Medulla oblongata (tissue), 1 donor: ENCODE measurements at regions not wholly inside any gene's neighbourhood (a gene's known extent, or its start where the extent isn't known, plus 50 kb on each side); places are given as distances from the start of the nearest gene placed in this dataset.
"Not testable (repeated sequence)": the region's sequence is repeated elsewhere in the genome, so short reads cannot be mapped to it uniquely, and the experiment has no call there.

Source experiments
- DNase-seq: peaks from one replicate; pipeline ENCODE4 v3.0.0-alpha.2; 2015; ENCODE audit errors: extremely low spot score

DNA sequence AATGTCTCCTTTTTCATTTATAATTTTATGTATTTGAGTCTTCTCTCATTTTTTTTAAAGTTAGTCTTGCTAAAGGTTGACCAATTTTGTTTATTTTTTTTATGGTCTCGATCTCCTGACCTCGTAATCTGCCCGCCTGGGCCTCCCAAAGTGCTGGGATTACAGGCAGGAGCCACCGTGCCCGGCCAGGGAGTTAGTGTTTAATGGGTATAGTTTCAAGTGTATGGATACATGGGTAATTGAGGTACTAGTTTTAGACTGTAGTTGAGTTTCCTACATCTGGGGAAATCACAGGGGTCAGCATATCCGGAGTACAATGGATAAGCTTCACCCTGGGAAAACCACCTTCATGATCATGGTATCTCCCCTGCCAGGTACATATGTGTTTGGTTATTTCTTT is 267.3 kb upstream of the KCND2 start:
- DNase-seq, result no peak

DNA sequence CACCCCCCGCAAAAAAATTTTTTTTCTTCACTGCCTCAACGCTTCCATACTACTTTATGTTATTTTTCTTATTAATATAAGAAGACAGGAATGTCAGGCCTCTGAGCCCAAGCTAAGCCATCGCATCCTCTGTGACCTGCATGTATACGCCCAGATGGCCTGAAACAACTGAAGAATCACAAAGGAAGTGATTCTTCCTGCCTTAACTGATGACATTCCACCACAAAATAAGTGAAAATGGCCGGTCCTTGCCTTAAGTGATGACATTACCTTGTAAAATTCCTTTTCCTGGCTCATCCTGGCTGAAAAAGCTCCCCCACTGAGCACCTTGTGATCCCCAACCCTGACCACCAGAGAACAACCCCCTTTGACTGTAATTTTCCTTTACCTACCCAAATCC is 258.7 kb upstream of the KCND2 start:
- not testable (repeated sequence) for DNase-seq

- no peak for DNase-seq
Measured at GRCh38 chr7:120014925-120015465, 258.0 kb upstream of the KCND2 start.

DNA sequence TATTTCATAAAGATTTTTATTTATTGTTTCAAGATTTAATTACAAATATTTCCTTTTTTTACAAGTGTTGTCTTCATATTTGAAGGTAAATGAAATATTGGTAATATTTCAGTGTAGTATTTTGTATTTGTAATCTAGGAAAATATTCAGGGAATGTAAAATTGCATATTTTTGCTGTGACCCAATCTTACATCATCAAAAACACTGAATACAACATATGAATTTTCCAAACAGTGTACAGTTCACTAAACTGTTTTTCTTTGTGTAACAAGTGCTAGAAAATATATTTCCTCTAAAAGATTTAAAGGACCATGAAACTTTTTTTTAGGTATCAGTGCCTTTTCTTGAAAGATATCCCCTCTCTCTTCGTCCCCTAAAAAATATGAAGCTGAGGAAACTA is 251.9 kb upstream of the KCND2 start:
- DNase-seq, result no peak

DNA sequence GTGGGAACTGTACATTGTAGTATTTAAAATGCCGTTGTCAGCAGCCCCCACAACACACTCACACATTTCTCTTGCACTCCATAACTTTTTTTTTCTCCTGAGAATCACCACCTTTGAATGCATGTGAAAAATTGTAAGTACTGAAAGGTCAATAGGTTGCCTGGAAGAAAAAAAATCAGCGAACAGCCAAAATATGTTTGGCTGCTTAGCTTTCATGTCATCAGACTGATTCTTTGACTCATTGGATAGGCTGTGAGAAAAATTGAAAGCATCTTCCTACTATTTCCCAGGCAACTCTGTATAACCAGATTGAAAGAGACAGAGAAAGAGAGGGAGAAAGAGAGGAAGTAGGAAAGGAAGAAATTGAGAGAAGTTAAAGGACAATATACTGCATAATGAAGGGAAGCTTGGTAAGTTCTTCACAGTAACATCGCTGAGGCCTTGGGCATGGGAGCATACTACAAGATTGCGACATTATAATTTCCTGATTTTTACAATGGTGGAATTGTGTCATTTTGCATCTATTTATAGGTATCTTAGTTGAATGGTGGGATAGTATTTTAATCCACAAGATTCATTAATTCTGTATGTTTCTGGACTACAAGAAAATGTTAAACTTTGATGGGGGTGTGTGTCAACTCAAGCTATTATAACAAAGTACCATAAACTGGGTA is 249.3 kb upstream of the KCND2 start:
- DNase-seq, result no peak

- no peak for DNase-seq
Measured at GRCh38 chr7:120028636-120029035, 244.3 kb upstream of the KCND2 start.

DNA sequence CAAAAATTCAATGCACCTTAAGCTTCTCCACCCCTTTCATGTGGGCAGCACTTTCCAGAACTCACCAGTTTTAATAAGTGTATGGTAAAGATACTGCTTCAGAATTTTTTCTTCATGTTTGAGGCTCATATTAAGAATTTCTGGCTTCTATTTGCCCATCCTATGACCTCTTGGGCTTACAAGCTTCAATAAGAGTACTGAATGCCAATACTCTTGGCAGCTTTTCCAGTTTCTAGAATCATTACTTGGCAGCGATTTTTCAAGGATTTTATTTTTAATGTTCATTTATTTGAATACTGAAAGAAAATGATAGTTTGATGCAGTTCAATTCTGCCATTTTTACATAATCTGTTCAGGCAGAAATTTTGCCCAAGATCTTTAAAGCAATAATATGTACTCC is 242.1 kb upstream of the KCND2 start:
- no peak for DNase-seq

GRCh38 chr7:120033114-120033513 is 239.9 kb upstream of the KCND2 start:
- DNase-seq, result peak; percentile 68

DNA sequence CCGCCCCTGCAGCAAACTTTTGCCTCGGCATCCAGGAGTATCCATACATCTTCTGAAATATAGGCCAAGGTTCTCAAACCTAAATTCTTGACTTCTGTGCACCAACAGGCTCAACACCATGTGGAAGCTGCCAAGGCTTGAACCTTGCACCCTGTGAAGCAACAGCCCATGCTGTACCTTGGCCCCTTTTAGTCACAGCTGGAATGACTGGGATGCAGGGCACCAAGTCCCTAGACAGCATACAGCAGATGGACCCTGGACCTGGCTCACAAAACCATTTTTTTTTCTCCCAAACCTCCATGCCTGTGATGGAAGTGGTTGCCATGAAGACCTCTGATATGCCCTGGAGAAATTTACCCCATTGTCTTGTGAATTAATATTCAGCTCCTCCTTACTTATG is 233.8 kb upstream of the KCND2 start:
- DNase-seq, result no peak

GRCh38 chr7:120041798-120042197 is 231.2 kb upstream of the KCND2 start:
- DNase-seq, result no peak

GRCh38 chr7:120043250-120043649 is 229.7 kb upstream of the KCND2 start:
- no peak for DNase-seq

DNA sequence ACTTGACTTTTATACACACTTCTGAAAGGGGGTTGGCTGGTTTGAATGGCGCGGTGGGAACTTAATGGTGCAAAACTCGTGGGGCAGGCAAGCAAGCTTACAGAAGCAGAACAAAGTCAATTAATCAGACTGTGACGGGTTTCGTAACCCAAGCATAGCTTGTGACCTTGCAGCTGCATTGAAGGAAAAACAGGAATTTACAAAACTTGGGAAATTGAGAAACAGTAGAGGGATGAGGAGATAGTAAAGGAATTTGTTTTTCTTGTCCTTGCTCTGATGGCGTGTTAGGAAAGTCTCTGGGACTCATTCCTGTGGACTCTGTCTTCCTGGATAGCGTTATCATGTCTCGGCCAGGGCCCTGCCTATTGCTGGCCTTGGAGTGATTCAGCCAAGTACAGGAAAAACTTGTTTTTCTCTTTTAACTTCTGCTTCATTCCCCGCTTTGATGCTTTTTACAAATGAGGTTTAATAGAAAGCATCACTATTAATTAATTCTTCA is 220.0 kb upstream of the KCND2 start:
- DNase-seq, result no peak

DNA sequence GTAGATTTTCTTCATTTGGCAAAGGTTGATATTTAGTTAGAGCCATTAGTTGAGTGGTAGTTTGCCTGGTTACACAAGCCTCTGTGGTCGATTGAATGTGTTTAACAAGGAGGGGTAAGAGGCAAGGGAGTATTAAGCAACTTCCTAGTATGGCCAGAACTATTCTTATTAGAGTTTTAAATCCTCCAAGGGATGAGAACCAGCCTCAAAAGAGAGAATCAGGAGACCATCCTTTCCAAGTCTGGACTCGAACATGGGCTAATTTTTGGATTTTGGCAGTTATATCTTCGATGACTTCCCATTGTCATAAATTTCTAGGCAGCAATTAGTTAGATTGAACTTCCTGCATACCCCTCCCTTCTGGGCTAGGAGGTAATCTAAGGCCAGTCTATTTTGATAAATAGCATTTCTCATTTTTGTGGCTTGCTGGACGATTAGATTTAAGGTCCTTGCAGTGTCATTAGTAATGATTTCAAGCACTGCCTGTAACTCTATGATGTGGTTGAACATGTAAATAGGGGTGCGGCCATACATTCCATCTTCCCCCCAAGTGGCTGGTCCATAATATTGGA is 219.5 kb upstream of the KCND2 start:
- no peak for DNase-seq

DNA sequence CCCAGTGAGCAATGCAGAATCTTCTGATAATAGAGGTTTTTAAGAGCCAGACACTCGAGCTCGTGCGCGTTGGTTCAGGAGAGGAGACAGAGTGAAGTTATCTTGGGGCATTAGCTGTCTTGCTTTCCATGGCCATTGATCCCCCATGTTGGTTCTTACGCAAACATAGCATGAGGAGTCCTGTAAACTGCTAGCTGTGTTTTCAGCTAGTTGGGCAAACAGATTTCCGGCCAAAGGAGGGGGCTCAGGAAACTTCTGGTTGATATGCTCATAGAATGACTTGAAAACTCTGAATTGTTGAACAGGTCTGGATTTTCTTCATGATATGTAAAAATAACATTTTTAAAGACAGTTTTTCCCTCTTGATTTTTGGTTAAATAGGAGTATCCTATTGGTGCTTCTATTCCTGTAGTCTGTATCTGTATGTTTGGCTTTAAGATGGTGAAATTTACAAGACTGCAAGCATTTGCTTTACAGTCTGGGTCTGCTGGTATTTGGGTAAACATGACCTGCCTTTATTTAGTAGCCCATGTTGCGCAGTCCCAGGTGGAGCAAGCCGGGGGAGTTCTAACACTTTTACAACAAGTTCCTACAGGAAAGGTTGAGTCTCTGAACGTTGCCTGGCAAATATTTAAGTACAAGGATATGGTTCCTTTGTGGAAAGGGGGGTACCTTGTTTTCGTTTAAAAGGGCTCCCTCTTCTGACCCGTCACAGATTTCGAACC is 218.4 kb upstream of the KCND2 start:
- DNase-seq, result no peak

- DNase-seq, result no peak
Measured at GRCh38 chr7:120055300-120055699, 217.7 kb upstream of the KCND2 start.

DNA sequence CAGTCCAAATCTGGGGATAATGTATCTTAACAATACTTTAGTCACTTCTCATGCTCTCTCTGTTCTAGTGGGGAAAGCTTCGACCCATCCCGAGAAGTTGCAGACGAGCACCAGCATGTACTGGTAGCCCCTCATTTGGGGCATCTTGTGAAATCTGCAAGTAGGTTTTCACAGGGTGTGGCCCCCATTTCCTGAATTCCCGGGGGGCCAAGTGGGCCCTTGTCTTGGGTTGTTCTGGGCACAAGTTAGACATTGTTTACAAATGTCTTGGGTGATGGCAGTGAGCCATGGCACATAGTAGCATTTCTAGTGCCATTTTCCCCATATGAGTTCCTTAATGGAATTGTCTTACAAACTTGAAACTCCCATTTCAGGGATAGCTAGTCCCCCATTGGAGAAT is 216.7 kb upstream of the KCND2 start:
- no peak for DNase-seq

- DNase-seq, result no peak
Measured at GRCh38 chr7:120059641-120060040, 213.3 kb upstream of the KCND2 start.

DNA sequence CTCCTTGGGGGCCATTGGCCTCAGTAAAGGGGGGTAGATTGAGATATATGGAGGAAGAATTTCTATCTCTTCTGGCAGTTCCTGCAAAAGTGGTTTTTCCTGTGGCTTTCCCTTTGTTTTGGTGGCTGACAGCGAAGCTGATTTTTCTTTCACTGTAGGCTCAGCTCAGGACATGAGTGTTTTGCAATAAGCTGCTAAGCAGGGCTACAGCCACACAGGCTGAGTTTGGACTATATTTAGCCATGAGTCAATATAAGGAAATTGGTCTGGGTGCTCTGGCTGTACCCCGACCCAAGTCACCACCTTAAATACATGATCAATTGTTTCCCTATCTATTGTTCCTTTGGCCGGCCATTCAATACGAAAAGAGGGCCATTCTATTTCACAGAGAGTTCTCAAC is 212.7 kb upstream of the KCND2 start:
- no peak for DNase-seq

GRCh38 chr7:120060875-120061274 is 212.1 kb upstream of the KCND2 start:
- DNase-seq, result no peak

DNA sequence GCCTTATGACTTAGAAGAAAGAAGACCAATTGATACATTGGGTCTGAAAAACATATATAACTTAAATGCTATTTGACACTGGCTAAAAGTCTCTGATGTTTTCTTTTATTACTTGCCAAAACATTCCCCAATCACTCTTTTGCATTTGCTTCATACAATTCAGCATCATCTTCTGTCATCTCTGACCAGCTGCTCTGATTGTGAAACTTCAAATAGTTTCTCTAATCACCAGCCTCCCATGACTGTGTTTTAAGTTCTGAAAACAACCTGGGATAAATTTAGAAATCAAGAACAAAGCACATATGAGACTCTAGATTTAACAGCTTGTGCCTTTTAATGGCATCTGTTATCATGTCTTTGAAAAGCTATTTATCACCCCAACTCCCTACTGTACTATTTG is 208.4 kb upstream of the KCND2 start:
- DNase-seq, result no peak

DNA sequence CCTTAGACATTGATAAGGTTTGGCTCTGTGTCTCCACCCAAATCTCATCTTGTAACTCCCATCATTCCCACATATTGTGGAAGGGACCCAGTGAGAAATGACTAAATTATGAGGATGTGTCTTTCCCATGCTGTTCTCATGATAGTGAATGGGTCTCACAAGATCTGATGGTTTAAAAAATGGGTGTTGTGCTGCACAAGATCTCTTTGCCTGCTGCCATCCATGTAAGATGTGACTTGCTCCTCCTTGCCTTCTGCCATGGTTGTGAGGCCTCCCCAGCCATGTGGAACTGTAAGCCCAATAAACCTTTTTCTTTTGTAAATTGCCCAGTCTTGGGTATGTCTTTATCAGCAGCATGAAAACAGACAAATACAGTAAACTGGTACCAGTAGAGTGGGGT is 206.1 kb upstream of the KCND2 start:
- not testable (repeated sequence) for DNase-seq

GRCh38 chr7:120070201-120070600 is 202.8 kb upstream of the KCND2 start:
- DNase-seq, result no peak

GRCh38 chr7:120077777-120078176 is 195.2 kb upstream of the KCND2 start:
- no peak for DNase-seq
